K562 (cell line): ENCODE measurements at regions not wholly inside any gene's neighbourhood (a gene's known extent, or its start where the extent isn't known, plus 50 kb on each side); places are given as distances from the start of the nearest gene placed in this dataset.
A peak's percentile ranks its signal among the peaks of the same experiment; 100 is the strongest.

Source experiments
- CEBPB ChIP-seq: fragments of 450-650 bp; IDR thresholded peaks from 2 replicates; pipeline ENCODE4 v1.6.1; 2016; ENCODE audit warnings: missing genetic modification characterization, missing compliant biosample characterization
- EHMT2 ChIP-seq: fragments of 450-650 bp; IDR thresholded peaks from 2 replicates; pipeline ENCODE4 v1.6.1; 2018; ENCODE audit warnings: antibody characterized with exemption
- GTF2F1 ChIP-seq: IDR thresholded peaks from 2 replicates; pipeline ENCODE4 v1.6.1; 2011; ENCODE audit warnings: low read depth, low read length, improper control_type of control experiment
- HDAC2 ChIP-seq: fragments of 450-650 bp; IDR thresholded peaks from 2 replicates; pipeline ENCODE4 v1.6.1; 2016; ENCODE audit warnings: mild to moderate bottlenecking
- HDAC3 ChIP-seq: fragments of 450-650 bp; IDR thresholded peaks from 2 replicates; pipeline ENCODE4 v1.6.1; 2018; ENCODE audit warnings: borderline replicate concordance, mild to moderate bottlenecking, moderate library complexity; ENCODE audit not compliant: partially characterized antibody
- HNRNPLL ChIP-seq: fragments of 200-400 bp; formaldehyde crosslinking; IDR thresholded peaks from 2 replicates; pipeline ENCODE4 v1.6.1; 2017; ENCODE audit warnings: low read length, low read depth, mild to moderate bottlenecking; ENCODE audit not compliant: poor library complexity, severe bottlenecking
- KDM1A ChIP-seq, 2 experiments: fragments of 450-650 bp; IDR thresholded peaks; 2 replicates each; pipeline ENCODE4 v1.6.1; 2016; ENCODE audit warnings: mild to moderate bottlenecking in 2 of 2
- MEF2D ChIP-seq: conservative IDR thresholded peaks from 2 replicates; pipeline ENCODE4 v1.6.1; 2016; ENCODE audit warnings: low read depth, missing genetic modification characterization, missing compliant biosample characterization
- NELFE ChIP-seq: IDR thresholded peaks from 2 replicates; pipeline ENCODE4 v1.6.1; 2011; ENCODE audit warnings: mild to moderate bottlenecking; ENCODE audit not compliant: insufficient read depth, insufficient read length
- PTRF ChIP-seq: fragments of 450-650 bp; IDR thresholded peaks from 2 replicates; pipeline ENCODE4 v1.6.1; 2016; ENCODE audit warnings: mild to moderate bottlenecking, missing genetic modification characterization, missing compliant biosample characterization
- PYGO2 ChIP-seq: fragments of 450-650 bp; IDR thresholded peaks from 2 replicates; pipeline ENCODE4 v1.6.1; 2016; ENCODE audit warnings: mild to moderate bottlenecking, missing genetic modification characterization, moderate library complexity, missing compliant biosample characterization
- RBFOX2 ChIP-seq: fragments of 200-400 bp; formaldehyde crosslinking; IDR thresholded peaks from 2 replicates; pipeline ENCODE4 v1.6.1; 2017; ENCODE audit warnings: low read depth, mild to moderate bottlenecking, low read length, moderate library complexity
- RBM14 ChIP-seq: fragments of 200-400 bp; formaldehyde crosslinking; IDR thresholded peaks from 2 replicates; pipeline ENCODE4 v1.6.1; 2018; ENCODE audit warnings: low read depth, mild to moderate bottlenecking, low read length, moderate library complexity, borderline replicate concordance; ENCODE audit not compliant: insufficient read depth
- STAT5A ChIP-seq: IDR thresholded peaks from 2 replicates; pipeline ENCODE4 v1.6.1; 2012; ENCODE audit warnings: low read length, inconsistent platforms, borderline replicate concordance
- TGIF2 ChIP-seq: sonication (generic); formaldehyde crosslinking; IDR thresholded peaks from 2 replicates; pipeline ENCODE4 v1.8.1; 2022; ENCODE audit warnings: mild to moderate bottlenecking, missing genetic modification reagents, moderate library complexity
- TF ChIP-seq, protein P1 (sequence below): fragments of 150-350 bp; conservative IDR thresholded peaks from 2 replicates; pipeline ENCODE4 v1.6.1; 2014; ENCODE audit warnings: low read length
- TF ChIP-seq, protein P2 (sequence below): fragments of 250-450 bp; sonication (Bioruptor Pico); IDR thresholded peaks from 2 replicates; pipeline ENCODE4 v1.4.0; 2020; ENCODE audit warnings: borderline replicate concordance
- TF ChIP-seq, protein P3 (sequence below), 2 experiments: IDR thresholded peaks in 1 of 2; conservative IDR thresholded peaks in 1 of 2; 2 replicates each; pipeline ENCODE4 v1.6.1; 2016; ENCODE audit warnings: low read depth in 2 of 2, mild to moderate bottlenecking in 1 of 2, missing compliant biosample characterization in 1 of 2, missing genetic modification characterization in 1 of 2, moderate library complexity in 1 of 2
- TF ChIP-seq, protein P4 (sequence below): fragments of 450-650 bp; IDR thresholded peaks from 2 replicates; pipeline ENCODE4 v1.6.1; 2016; ENCODE audit warnings: mild to moderate bottlenecking

DNA sequence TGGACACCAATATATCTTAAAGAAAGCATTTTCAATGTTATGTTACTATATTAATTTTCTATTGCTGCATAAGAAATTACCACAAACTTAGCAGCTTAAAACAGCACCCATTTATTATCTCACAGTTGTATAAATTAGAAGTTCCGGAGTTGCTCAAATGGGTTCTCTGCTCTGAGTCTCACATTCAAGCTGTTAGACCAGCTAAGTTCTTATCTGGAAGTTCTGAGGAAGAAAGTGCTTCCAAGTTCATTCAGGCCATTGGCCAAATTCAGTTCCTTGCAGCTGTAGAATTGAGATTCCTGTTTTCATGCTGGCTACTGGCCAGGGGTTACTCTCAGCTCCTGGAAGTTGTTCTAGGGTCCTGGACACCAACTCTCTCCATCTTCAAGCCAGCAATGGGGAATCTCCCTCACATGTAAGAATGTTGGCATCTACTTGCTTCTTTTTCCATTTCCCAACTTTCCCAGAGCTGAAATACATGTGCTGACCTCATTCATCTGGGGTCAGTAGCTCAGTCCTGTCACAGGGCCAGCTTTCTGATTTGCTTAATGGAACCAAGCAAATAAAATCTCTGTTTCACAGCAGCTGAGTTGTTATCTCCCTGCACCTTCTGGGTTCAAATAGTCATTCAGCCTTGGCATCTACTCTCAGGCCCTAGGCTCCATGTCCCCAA lies 99.6 kb upstream of the INTU start (continued):
- TF ChIP-seq, protein P1, sequence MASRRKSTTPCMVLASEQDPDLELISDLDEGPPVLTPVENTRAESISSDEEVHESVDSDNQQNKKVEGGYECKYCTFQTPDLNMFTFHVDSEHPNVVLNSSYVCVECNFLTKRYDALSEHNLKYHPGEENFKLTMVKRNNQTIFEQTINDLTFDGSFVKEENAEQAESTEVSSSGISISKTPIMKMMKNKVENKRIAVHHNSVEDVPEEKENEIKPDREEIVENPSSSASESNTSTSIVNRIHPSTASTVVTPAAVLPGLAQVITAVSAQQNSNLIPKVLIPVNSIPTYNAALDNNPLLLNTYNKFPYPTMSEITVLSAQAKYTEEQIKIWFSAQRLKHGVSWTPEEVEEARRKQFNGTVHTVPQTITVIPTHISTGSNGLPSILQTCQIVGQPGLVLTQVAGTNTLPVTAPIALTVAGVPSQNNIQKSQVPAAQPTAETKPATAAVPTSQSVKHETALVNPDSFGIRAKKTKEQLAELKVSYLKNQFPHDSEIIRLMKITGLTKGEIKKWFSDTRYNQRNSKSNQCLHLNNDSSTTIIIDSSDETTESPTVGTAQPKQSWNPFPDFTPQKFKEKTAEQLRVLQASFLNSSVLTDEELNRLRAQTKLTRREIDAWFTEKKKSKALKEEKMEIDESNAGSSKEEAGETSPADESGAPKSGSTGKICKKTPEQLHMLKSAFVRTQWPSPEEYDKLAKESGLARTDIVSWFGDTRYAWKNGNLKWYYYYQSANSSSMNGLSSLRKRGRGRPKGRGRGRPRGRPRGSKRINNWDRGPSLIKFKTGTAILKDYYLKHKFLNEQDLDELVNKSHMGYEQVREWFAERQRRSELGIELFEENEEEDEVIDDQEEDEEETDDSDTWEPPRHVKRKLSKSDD = no peak
- TF ChIP-seq PTRF = no peak
- no peak for TF ChIP-seq EHMT2
- no peak for TF ChIP-seq GTF2F1
- TF ChIP-seq, protein P2, sequence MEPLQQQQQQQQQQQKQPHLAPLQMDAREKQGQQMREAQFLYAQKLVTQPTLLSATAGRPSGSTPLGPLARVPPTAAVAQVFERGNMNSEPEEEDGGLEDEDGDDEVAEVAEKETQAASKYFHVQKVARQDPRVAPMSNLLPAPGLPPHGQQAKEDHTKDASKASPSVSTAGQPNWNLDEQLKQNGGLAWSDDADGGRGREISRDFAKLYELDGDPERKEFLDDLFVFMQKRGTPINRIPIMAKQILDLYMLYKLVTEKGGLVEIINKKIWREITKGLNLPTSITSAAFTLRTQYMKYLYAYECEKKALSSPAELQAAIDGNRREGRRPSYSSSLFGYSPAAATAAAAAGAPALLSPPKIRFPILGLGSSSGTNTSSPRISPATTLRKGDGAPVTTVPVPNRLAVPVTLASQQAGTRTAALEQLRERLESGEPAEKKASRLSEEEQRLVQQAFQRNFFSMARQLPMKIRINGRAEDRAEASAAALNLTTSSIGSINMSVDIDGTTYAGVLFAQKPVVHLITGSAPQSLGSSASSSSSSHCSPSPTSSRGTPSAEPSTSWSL (CRISPR knock-in tag) = no peak
- TF ChIP-seq TGIF2 (CRISPR knock-in tag) = no peak
- 0 out of 2 replicates have a peak, but pooled peaks have one; percentile 47 for TF ChIP-seq MEF2D (tag)
- TF ChIP-seq PYGO2 (tag) = no peak
- TF ChIP-seq, protein P3, sequence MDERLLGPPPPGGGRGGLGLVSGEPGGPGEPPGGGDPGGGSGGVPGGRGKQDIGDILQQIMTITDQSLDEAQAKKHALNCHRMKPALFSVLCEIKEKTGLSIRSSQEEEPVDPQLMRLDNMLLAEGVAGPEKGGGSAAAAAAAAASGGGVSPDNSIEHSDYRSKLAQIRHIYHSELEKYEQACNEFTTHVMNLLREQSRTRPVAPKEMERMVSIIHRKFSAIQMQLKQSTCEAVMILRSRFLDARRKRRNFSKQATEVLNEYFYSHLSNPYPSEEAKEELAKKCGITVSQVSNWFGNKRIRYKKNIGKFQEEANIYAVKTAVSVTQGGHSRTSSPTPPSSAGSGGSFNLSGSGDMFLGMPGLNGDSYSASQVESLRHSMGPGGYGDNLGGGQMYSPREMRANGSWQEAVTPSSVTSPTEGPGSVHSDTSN (CRISPR knock-in tag; IDR thresholded peaks at IDR 0.05; ENCODE audit: low read depth) = no peak
- TF ChIP-seq, protein P3 (tag; conservative IDR thresholded peaks at IDR 0.05; ENCODE audit: low read depth) = peak; percentile 61
- peak; percentile 99 for TF ChIP-seq KDM1A (IDR thresholded peaks at IDR 0.05)
- TF ChIP-seq HNRNPLL = no peak
- no peak for TF ChIP-seq CEBPB (tag)
- TF ChIP-seq RBM14 = no peak
- TF ChIP-seq, protein P4, sequence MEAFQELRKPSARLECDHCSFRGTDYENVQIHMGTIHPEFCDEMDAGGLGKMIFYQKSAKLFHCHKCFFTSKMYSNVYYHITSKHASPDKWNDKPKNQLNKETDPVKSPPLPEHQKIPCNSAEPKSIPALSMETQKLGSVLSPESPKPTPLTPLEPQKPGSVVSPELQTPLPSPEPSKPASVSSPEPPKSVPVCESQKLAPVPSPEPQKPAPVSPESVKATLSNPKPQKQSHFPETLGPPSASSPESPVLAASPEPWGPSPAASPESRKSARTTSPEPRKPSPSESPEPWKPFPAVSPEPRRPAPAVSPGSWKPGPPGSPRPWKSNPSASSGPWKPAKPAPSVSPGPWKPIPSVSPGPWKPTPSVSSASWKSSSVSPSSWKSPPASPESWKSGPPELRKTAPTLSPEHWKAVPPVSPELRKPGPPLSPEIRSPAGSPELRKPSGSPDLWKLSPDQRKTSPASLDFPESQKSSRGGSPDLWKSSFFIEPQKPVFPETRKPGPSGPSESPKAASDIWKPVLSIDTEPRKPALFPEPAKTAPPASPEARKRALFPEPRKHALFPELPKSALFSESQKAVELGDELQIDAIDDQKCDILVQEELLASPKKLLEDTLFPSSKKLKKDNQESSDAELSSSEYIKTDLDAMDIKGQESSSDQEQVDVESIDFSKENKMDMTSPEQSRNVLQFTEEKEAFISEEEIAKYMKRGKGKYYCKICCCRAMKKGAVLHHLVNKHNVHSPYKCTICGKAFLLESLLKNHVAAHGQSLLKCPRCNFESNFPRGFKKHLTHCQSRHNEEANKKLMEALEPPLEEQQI = peak; percentile 35; the same call in 1 of the 2 replicates
- no peak for TF ChIP-seq NELFE
- TF ChIP-seq RBFOX2 = no peak
- peak; percentile 68 for TF ChIP-seq HDAC3
- peak; percentile 99 for TF ChIP-seq HDAC2
- TF ChIP-seq STAT5A = peak; percentile 69
